22Rv1 (cell line): ENCODE measurements at regions not wholly inside any gene's neighbourhood (a gene's known extent, or its start where the extent isn't known, plus 50 kb on each side); places are given as distances from the start of the nearest gene placed in this dataset.

Experiments
- H3K27ac ChIP-seq: fragments of 450-650 bp; 2 replicates; pipeline ENCODE4 v1.5.1; 2017
- ZFX ChIP-seq: fragments of 450-650 bp; IDR thresholded peaks from 2 replicates; pipeline ENCODE4 v1.6.1; 2017; ENCODE audit warnings: antibody characterized with exemption, borderline replicate concordance
- TF ChIP-seq, protein P1 (sequence below): fragments of 450-650 bp; IDR thresholded peaks from 2 replicates; pipeline ENCODE4 v1.5.1; 2017; ENCODE audit warnings: mild to moderate bottlenecking

DNA sequence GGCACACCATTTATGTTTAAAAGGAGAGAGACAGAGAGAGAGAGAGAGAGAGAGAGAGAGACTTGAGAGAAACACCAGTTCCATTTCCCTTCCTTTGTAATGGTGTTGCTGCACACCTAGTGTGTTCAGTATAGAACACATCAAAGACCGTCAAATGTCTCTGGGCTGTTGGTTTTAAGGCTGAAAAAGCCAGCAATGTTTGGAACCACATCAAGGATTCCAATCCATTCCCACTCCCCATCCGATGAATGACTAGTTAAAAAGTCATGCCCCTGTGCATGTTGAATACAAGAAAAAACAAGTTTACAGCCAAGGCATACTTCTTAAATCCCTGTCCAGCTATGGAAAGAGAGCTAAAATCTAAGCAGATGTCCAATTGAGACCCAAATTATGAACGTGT, 83.0 kb upstream of the IFNE start:
- TF ChIP-seq ZFX, result no peak
- TF ChIP-seq, protein P1, sequence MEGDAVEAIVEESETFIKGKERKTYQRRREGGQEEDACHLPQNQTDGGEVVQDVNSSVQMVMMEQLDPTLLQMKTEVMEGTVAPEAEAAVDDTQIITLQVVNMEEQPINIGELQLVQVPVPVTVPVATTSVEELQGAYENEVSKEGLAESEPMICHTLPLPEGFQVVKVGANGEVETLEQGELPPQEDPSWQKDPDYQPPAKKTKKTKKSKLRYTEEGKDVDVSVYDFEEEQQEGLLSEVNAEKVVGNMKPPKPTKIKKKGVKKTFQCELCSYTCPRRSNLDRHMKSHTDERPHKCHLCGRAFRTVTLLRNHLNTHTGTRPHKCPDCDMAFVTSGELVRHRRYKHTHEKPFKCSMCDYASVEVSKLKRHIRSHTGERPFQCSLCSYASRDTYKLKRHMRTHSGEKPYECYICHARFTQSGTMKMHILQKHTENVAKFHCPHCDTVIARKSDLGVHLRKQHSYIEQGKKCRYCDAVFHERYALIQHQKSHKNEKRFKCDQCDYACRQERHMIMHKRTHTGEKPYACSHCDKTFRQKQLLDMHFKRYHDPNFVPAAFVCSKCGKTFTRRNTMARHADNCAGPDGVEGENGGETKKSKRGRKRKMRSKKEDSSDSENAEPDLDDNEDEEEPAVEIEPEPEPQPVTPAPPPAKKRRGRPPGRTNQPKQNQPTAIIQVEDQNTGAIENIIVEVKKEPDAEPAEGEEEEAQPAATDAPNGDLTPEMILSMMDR, result no peak
- no peak overlapping the region for H3K27ac ChIP-seq

DNA sequence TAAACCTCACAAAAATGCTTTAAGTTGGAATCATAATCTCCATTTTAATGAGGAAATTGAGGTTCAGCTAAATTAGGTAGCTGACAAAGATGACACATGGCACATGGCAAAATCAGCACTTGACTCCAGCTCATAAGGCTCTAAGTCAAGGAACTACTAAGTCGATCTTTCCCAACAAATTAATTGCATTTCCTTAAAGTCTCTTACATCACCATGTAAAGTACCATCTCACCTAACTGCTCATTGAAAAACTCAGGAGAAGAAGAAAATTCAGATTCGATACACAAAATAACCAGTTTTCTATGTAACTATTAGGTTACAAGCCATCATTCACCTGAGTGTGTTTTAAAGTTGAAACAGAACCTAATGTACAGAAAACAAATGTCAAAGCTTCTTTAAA, 85.8 kb upstream of the IFNE start:
- H3K27ac ChIP-seq, result no peak overlapping the region
- TF ChIP-seq ZFX, result no peak

DNA sequence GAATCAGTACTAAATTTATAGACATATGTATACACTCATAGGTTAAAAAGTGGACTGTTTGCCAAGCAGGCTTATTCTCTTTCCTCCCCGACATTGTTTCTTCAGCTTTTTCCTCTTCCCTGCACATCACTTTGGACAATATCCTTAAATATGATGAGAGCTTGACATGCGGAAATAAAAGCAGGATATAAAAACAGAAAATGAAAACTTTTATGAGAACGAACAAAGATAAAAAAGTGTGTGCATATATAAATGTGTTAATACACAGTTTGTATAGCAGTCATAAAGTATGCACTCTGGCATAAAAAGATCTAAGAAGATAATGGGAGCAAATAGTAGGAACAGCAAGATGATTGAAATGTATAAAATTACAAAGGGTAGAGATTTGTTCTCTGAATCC, 86.4 kb upstream of the IFNE start:
- no peak overlapping the region for H3K27ac ChIP-seq
- TF ChIP-seq, protein P1, result no peak
- TF ChIP-seq ZFX, result no peak

DNA sequence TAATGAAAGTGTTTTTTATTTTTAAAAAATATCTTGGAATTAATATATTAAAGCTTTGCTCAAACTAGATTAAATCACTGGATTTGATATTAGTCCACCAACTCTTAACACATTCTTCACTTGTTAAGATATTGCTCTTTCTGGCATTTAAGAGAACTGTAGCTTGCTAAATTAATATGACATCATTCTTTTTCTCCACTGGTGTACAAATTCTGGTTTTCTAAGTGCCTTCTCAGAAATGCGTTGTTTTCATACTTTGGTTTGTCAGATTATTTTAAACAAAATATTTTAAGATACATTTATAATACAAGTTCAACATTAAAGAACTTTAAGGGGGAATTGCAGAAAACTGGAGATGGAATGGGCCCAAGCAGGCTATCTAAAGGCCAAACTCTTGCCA, 87.6 kb upstream of the IFNE start:
- no peak overlapping the region for H3K27ac ChIP-seq
- TF ChIP-seq, protein P1, result no peak
- TF ChIP-seq ZFX, result no peak

DNA sequence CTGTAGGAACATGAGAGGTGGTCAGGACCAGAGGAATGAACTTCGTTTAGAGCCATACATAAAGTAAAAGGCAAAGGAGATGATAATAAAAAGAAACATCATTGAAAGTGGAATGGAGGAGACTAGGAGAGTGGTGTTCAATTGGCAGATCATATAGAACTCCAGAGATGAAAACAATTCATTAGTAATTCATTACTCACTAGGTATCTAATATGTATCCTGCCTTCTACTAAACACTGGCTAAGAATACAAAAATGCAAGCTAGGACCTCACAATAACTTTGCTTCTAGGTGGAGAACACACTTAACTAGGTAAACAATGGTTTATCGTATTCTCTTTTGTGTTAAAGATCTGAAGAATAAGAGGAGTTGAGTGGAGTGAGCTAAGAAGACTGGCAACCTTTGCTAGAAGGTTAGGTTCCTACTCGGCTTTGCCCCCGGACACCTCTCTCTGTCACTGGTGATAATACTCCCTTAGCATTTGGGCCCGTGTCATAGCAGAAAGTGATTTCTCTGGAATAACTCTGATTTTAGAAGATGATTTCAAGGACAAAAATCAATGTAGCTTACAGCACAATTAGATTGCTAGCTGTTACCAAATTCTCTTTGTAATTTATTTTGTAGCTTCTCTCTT, 88.6 kb upstream of the IFNE start:
- H3K27ac ChIP-seq, result no peak overlapping the region
- no peak for TF ChIP-seq ZFX
- TF ChIP-seq, protein P1, result no peak

DNA sequence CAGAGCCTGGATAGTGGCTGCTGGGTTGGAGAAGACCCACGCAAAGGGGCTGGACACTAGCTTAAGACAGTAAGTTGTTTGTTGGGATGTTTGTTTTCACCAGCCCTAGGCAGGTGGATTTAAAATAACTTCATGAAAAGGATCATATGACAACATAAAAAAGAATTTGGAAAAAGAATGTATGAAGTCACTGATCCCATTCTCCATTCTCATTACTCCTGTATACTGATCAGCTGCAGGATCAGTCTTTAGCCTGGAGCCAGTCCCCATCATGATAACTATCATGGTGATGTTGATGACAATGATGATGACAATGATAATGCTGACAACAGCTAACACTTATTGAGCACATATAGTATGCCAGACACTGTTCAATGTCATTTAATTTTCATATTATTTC, 92.1 kb upstream of the IFNE start:
- no peak overlapping the region for H3K27ac ChIP-seq
- no peak for TF ChIP-seq ZFX
- TF ChIP-seq, protein P1, result no peak

DNA sequence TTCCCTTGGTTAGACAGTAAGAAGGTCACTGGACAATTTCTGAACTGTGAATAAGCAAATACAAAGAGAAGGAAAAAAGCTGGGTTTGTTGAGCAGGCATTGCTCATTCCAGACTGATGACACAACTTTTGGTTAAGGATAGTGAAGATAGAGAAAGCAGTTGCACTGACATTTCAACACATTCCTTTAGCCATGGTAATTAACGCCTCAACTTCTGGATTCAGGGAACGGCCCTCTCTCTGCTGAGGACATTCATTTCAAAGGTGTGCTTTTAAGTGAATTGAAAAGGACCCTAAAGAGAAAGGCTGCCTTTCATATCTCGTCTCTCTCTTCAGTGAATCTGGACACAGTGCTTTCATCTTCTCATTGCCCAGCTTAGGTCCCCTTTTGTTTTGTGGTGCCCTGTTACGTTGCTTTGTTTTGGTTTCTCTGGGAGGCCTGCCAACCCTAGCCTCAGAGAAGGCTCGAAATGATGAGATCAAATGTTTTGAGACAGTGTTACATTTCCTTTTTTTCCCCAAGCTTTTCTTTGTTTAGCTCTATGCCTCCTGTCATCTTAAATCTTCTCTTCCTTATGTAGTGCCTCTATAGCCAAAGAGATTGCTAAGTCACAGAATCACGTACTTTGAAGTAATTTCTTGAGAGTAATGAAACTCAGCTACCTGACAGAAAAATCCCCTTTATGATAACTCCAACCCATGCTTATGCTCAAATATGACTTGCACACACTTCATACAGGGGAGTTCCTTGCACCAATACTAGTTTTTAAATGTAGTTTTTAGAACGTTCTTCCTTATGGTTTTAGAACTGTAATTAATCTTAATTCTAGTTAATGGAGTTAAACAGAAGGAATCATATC, 94.4 kb upstream of the IFNE start:
- H3K27ac ChIP-seq, result no peak overlapping the region
- no peak for TF ChIP-seq ZFX
- TF ChIP-seq, protein P1, result no peak
